ENCODE measurements at regions not wholly inside any gene's neighbourhood (a gene's known extent, or its start where the extent isn't known, plus 50 kb on each side); places are given as distances from the start of the nearest gene placed in this dataset.
A peak's percentile ranks its signal among the peaks of the same experiment; 100 is the strongest.

- TF ChIP-seq ZFP3 (CRISPR knock-in tag; IDR thresholded peaks at IDR 0.05) = no peak
- no peak for TF ChIP-seq PATZ1 (CRISPR knock-in tag; IDR thresholded peaks at IDR 0.05; ENCODE audit: borderline replicate concordance)
- TF ChIP-seq CSDC2 (CRISPR knock-in tag; IDR thresholded peaks at IDR 0.05) = no peak
- TF ChIP-seq CSRNP3 (CRISPR knock-in tag; IDR thresholded peaks at IDR 0.05) = 0 out of 2 replicates have a peak, but pooled peaks have one; percentile 1
- TF ChIP-seq GLIS3 (CRISPR knock-in tag; IDR thresholded peaks at IDR 0.05) = no peak
- TF ChIP-seq ZNF8 (CRISPR knock-in tag; IDR thresholded peaks at IDR 0.05) = no peak
- no peak for TF ChIP-seq ESRRG (CRISPR knock-in tag; IDR thresholded peaks at IDR 0.05)
- no peak for TF ChIP-seq SNAI2 (CRISPR knock-in tag; IDR thresholded peaks at IDR 0.05)
- no peak for TF ChIP-seq TSHZ2 (CRISPR knock-in tag; IDR thresholded peaks at IDR 0.05)
- no peak for TF ChIP-seq ZNF565 (CRISPR knock-in tag; conservative IDR thresholded peaks at IDR 0.05; ENCODE audit: low read depth)
- TF ChIP-seq PPARA (CRISPR knock-in tag; IDR thresholded peaks at IDR 0.05; ENCODE audit: borderline replicate concordance) = no peak
- no peak for TF ChIP-seq TOX (CRISPR knock-in tag; IDR thresholded peaks at IDR 0.05; ENCODE audit: borderline replicate concordance)
- TF ChIP-seq ARNTL (CRISPR knock-in tag; IDR thresholded peaks at IDR 0.05; ENCODE audit: borderline replicate concordance, low read depth) = no peak
Observed at GRCh38 chr13:62932256-62932883, 1516.7 kb upstream of the PCDH20 start.
